Stimulated activated effector memory CD8-positive, alpha-beta T cell treated with anti-CD3 and anti-CD28 coated beads, Interleukin-12 subunit alpha, Interleukin-12 subunit beta, amount 100 ng/mL, for 72 hours (primary cell): ENCODE measurements at regions not wholly inside any gene's neighbourhood (a gene's known extent, or its start where the extent isn't known, plus 50 kb on each side); places are given as distances from the start of the nearest gene placed in this dataset.
A peak's percentile ranks its signal among the peaks of the same experiment; 100 is the strongest.

Experiments used
- ATAC-seq: fragments of 150-1000 bp; cut with Tn5 transposase; 2 replicates; pipeline ENCODE4 v1.10.0; 2021
- DNase-seq, 2 donors: peaks; one replicate each; pipeline ENCODE4 v3.0.0; 2021 to 2022; ENCODE audit warnings: low spot score in 2 of 2
- H3K27ac Mint-ChIP-seq: one replicate; pipeline ENCODE4 v1.8.0; 2022; ENCODE audit warnings: mild to moderate bottlenecking, mixed read lengths
- H3K36me3 Mint-ChIP-seq: one replicate; pipeline ENCODE4 v1.8.0; 2022; ENCODE audit warnings: mild to moderate bottlenecking, mixed read lengths
- H3K4me1 Mint-ChIP-seq: one replicate; pipeline ENCODE4 v1.8.0; 2022; ENCODE audit warnings: mixed read lengths
- H3K4me3 Mint-ChIP-seq: one replicate; pipeline ENCODE4 v1.8.0; 2022; ENCODE audit warnings: mild to moderate bottlenecking, mixed read lengths
- H3K9me3 Mint-ChIP-seq: one replicate; pipeline ENCODE4 v1.8.0; 2022; ENCODE audit warnings: mixed read lengths

- no peak overlapping the region for H3K4me3 Mint-ChIP-seq
- no peaks in the 10 kb centered on the region for H3K36me3 Mint-ChIP-seq
- no peak for DNase-seq
These were observed 233.4 kb upstream of the HABP2 start for GRCh38 chr10:113319479-113319878.

GRCh38 chr10:113320211-113320610, 232.6 kb upstream of the HABP2 start:
- H3K36me3 Mint-ChIP-seq, result no peaks in the 10 kb centered on the region
- no peak overlapping the region for H3K27ac Mint-ChIP-seq
- H3K9me3 Mint-ChIP-seq, result peaks cover 7% of the 10 kb centered on the region
- no peak for ATAC-seq
- DNase-seq, result no peak
- H3K4me1 Mint-ChIP-seq, result no peaks in the 10 kb centered on the region
- no peak overlapping the region for H3K4me3 Mint-ChIP-seq

More at GRCh38 chr10:113319479-113319878, 233.4 kb upstream of the HABP2 start:
- no peaks in the 10 kb centered on the region for H3K4me1 Mint-ChIP-seq
- H3K27ac Mint-ChIP-seq, result no peak overlapping the region
- ATAC-seq, result no peak
- H3K9me3 Mint-ChIP-seq, result peaks cover 7% of the 10 kb centered on the region

GRCh38 chr10:113320987-113321386, 231.9 kb upstream of the HABP2 start:
- H3K36me3 Mint-ChIP-seq, result no peaks in the 10 kb centered on the region
- no peak overlapping the region for H3K27ac Mint-ChIP-seq
- DNase-seq (no peak), ATAC-seq (no peak)
- H3K4me1 Mint-ChIP-seq, result peaks cover 2% of the 10 kb centered on the region
- no peak overlapping the region for H3K4me3 Mint-ChIP-seq
- peaks cover 7% of the 10 kb centered on the region for H3K9me3 Mint-ChIP-seq

GRCh38 chr10:113322843-113323242, 230.0 kb upstream of the HABP2 start:
- no peaks in the 10 kb centered on the region for H3K36me3 Mint-ChIP-seq
- H3K4me3 Mint-ChIP-seq, result no peak overlapping the region
- peaks cover 8% of the 10 kb centered on the region for H3K4me1 Mint-ChIP-seq
- H3K9me3 Mint-ChIP-seq, result no peaks in the 10 kb centered on the region
- ATAC-seq (no peak), DNase-seq (no peak)
- no peak overlapping the region for H3K27ac Mint-ChIP-seq

GRCh38 chr10:113323985-113324384, 228.9 kb upstream of the HABP2 start:
- H3K36me3 Mint-ChIP-seq, result no peaks in the 10 kb centered on the region
- H3K4me1 Mint-ChIP-seq, result peaks cover 8% of the 10 kb centered on the region
- no peaks in the 10 kb centered on the region for H3K9me3 Mint-ChIP-seq
- DNase-seq, result no peak
- ATAC-seq, result no peak
- no peak overlapping the region for H3K27ac Mint-ChIP-seq
- no peak overlapping the region for H3K4me3 Mint-ChIP-seq

GRCh38 chr10:113326160-113327111, 226.4 kb upstream of the HABP2 start:
- Mint-ChIP-seq H3K4me3 (no peak overlapping the region), H3K9me3 (no peaks in the 10 kb centered on the region), H3K27ac (no peak overlapping the region), H3K4me1 (peaks cover 8% of the 10 kb centered on the region), H3K36me3 (no peaks in the 10 kb centered on the region)
- DNase-seq, result peak; percentile 20 to 55
- peak; percentile 90 for ATAC-seq

- H3K9me3 Mint-ChIP-seq, result peaks cover 3% of the 10 kb centered on the region
- ATAC-seq (no peak), DNase-seq (no peak)
- no peak overlapping the region for H3K27ac Mint-ChIP-seq
- H3K36me3 Mint-ChIP-seq, result no peaks in the 10 kb centered on the region
- peaks cover 8% of the 10 kb centered on the region for H3K4me1 Mint-ChIP-seq
- H3K4me3 Mint-ChIP-seq, result no peak overlapping the region
These were observed 223.7 kb upstream of the HABP2 start for GRCh38 chr10:113329121-113329596.

GRCh38 chr10:113331961-113332360, 220.9 kb upstream of the HABP2 start:
- Mint-ChIP-seq H3K4me1 (no peaks in the 10 kb centered on the region), H3K36me3 (no peaks in the 10 kb centered on the region), H3K4me3 (no peak overlapping the region), H3K27ac (no peak overlapping the region), H3K9me3 (peaks cover 3% of the 10 kb centered on the region)
- ATAC-seq, result no peak
- DNase-seq, result no peak

- no peak for DNase-seq
- Mint-ChIP-seq H3K27ac (no peak overlapping the region), H3K9me3 (peaks cover 3% of the 10 kb centered on the region), H3K36me3 (no peaks in the 10 kb centered on the region), H3K4me1 (no peaks in the 10 kb centered on the region), H3K4me3 (no peak overlapping the region)
- ATAC-seq, result no peak
These were observed 219.5 kb upstream of the HABP2 start for GRCh38 chr10:113333313-113333712.

- DNase-seq (no peak), ATAC-seq (no peak)
- H3K36me3 Mint-ChIP-seq, result no peaks in the 10 kb centered on the region
- peaks cover 3% of the 10 kb centered on the region for H3K9me3 Mint-ChIP-seq
- no peaks in the 10 kb centered on the region for H3K4me1 Mint-ChIP-seq
- H3K27ac Mint-ChIP-seq, result no peak overlapping the region
- H3K4me3 Mint-ChIP-seq, result no peak overlapping the region
These were observed 217.3 kb upstream of the HABP2 start for GRCh38 chr10:113335592-113335991.

GRCh38 chr10:113336549-113337130, 216.2 kb upstream of the HABP2 start:
- no peak for DNase-seq
- peaks cover 3% of the 10 kb centered on the region for H3K9me3 Mint-ChIP-seq
- no peaks in the 10 kb centered on the region for H3K36me3 Mint-ChIP-seq
- H3K4me1 Mint-ChIP-seq, result no peaks in the 10 kb centered on the region
- H3K27ac Mint-ChIP-seq, result no peak overlapping the region
- no peak for ATAC-seq
- no peak overlapping the region for H3K4me3 Mint-ChIP-seq

- Mint-ChIP-seq H3K4me1 (no peaks in the 10 kb centered on the region), H3K9me3 (peaks cover 3% of the 10 kb centered on the region), H3K27ac (no peak overlapping the region), H3K36me3 (no peaks in the 10 kb centered on the region), H3K4me3 (no peak overlapping the region)
- no peak for ATAC-seq
- no peak for DNase-seq
These were observed 215.7 kb upstream of the HABP2 start for GRCh38 chr10:113337142-113337541.

GRCh38 chr10:113339121-113339520, 213.7 kb upstream of the HABP2 start:
- no peak overlapping the region for H3K4me3 Mint-ChIP-seq
- H3K4me1 Mint-ChIP-seq, result no peaks in the 10 kb centered on the region
- H3K9me3 Mint-ChIP-seq, result peaks cover under 1% of the 10 kb centered on the region
- ATAC-seq (peak; percentile 11), DNase-seq (no peak)
- H3K27ac Mint-ChIP-seq, result no peak overlapping the region
- H3K36me3 Mint-ChIP-seq, result no peaks in the 10 kb centered on the region

GRCh38 chr10:113340282-113340681, 212.6 kb upstream of the HABP2 start:
- no peak overlapping the region for H3K4me3 Mint-ChIP-seq
- no peaks in the 10 kb centered on the region for H3K4me1 Mint-ChIP-seq
- H3K27ac Mint-ChIP-seq, result no peak overlapping the region
- no peaks in the 10 kb centered on the region for H3K9me3 Mint-ChIP-seq
- no peaks in the 10 kb centered on the region for H3K36me3 Mint-ChIP-seq
- DNase-seq (no peak), ATAC-seq (no peak)

- no peak overlapping the region for H3K27ac Mint-ChIP-seq
- no peaks in the 10 kb centered on the region for H3K36me3 Mint-ChIP-seq
- DNase-seq, result no peak
- H3K4me3 Mint-ChIP-seq, result no peak overlapping the region
- no peaks in the 10 kb centered on the region for H3K9me3 Mint-ChIP-seq
- ATAC-seq, result peak; percentile 13
- no peaks in the 10 kb centered on the region for H3K4me1 Mint-ChIP-seq
These were observed 211.7 kb upstream of the HABP2 start for GRCh38 chr10:113341138-113341537.
